Stimulated activated CD4-positive, alpha-beta T cell treated with anti-CD3 and anti-CD28 coated beads, Interleukin-4, amount 100 ng/mL, for 48 hours (primary cell): ENCODE measurements at regions not wholly inside any gene's neighbourhood (a gene's known extent, or its start where the extent isn't known, plus 50 kb on each side); places are given as distances from the start of the nearest gene placed in this dataset.

Experiments
- DNase-seq, 2 donors: peaks; one replicate each; pipeline ENCODE4 v3.0.0-alpha.2; 2020; ENCODE audit warnings: low read depth in 2 of 2

DNA sequence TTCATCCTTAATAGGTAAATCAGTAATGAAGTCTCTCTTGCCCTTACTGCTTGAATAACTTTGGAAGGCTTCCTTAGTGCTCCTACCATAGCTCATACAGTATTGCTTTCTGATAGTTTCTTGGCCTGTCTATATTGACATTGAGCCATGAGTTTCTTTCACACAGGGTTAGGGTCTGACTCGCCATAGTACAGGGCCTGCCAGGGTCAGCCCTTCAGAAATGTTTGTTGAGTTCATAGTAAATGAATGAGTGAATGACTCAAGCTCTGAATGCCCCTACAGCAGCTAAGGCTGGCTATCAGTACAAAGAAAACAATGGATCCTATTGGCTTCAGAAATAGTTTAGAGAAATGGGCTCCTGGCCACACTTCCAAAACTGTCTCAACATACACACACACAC is 65.0 kb upstream of the LRATD1 start:
- no peak for DNase-seq

- DNase-seq, result no peak
These were observed 63.2 kb upstream of the LRATD1 start for GRCh38 chr2:14569294-14569693.

- DNase-seq, result no peak
These were observed 59.9 kb upstream of the LRATD1 start for GRCh38 chr2:14572633-14573032.

DNA sequence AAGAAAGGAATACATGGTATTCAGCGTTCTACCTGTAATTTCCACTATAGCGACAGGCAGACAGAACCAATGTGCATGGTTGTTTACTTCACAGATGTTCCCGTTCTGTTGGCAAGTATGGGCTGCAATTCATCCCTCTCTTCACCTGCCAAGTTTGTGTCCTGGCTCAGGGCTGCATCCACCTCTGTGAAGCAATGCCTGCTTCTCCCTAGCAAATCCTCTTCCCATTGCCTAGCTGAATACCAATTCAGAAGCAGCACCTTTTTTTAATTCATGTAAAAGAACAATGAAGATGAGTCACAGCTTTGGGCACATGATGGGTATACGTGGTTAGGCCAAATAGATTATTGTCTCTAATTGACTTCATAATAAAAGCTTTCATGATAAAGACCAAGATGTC is 54.7 kb upstream of the LRATD1 start:
- no peak for DNase-seq
